ENCODE measurements at regions not wholly inside any gene's neighbourhood (a gene's known extent, or its start where the extent isn't known, plus 50 kb on each side); places are given as distances from the start of the nearest gene placed in this dataset.

- peak; percentile 1 for DNase-seq
These were observed 62.8 kb downstream of the FAM9B start for GRCh38 chrX:8971116-8971515.

- DNase-seq = no peak
These were observed 64.5 kb downstream of the FAM9B start for GRCh38 chrX:8969378-8969777.

- no peak for DNase-seq
These were observed 66.5 kb downstream of the FAM9B start for GRCh38 chrX:8967461-8967860.

- DNase-seq = no peak
These were observed 72.9 kb downstream of the FAM9B start for GRCh38 chrX:8960957-8961468.

- DNase-seq = no peak
These were observed 78.4 kb downstream of the FAM9B start for GRCh38 chrX:8955511-8955910.

GRCh38 chrX:8946563-8946962, 87.4 kb downstream of the FAM9B start:
- no peak for DNase-seq

GRCh38 chrX:8939322-8939721, 94.6 kb downstream of the FAM9B start:
- no peak for DNase-seq

GRCh38 chrX:8927701-8928100, 106.2 kb downstream of the FAM9B start:
- DNase-seq = no peak

- no peak for DNase-seq
These were observed 106.8 kb downstream of the FAM9B start for GRCh38 chrX:8927066-8927635.

- DNase-seq = no peak
These were observed 112.3 kb downstream of the FAM9B start for GRCh38 chrX:8921615-8922014.

GRCh38 chrX:8919801-8920200, 114.1 kb downstream of the FAM9B start:
- no peak for DNase-seq

- no peak for DNase-seq
These were observed 115.5 kb upstream of the FAM9A start for GRCh38 chrX:8916697-8917096.

- no peak for DNase-seq
These were observed 113.5 kb upstream of the FAM9A start for GRCh38 chrX:8914681-8915080.

GRCh38 chrX:8913655-8914409, 112.6 kb upstream of the FAM9A start:
- DNase-seq = no peak

- DNase-seq = no peak
These were observed 106.5 kb upstream of the FAM9A start for GRCh38 chrX:8907688-8908087.

- DNase-seq = no peak
These were observed 105.2 kb upstream of the FAM9A start for GRCh38 chrX:8906299-8906938.

GRCh38 chrX:8897259-8897658, 96.1 kb upstream of the FAM9A start:
- DNase-seq = no peak

GRCh38 chrX:8890794-8891193, 89.6 kb upstream of the FAM9A start:
- DNase-seq = no peak

GRCh38 chrX:8887004-8887403, 85.8 kb upstream of the FAM9A start:
- no peak for DNase-seq

GRCh38 chrX:8879750-8880149, 78.6 kb upstream of the FAM9A start:
- no peak for DNase-seq

- no peak for DNase-seq
These were observed 72.8 kb upstream of the FAM9A start for GRCh38 chrX:8873956-8874355.

- no peak for DNase-seq
These were observed 71.9 kb upstream of the FAM9A start for GRCh38 chrX:8873102-8873501.

GRCh38 chrX:8870411-8870810, 69.2 kb upstream of the FAM9A start:
- DNase-seq = no peak

- no peak for DNase-seq
These were observed 68.6 kb upstream of the FAM9A start for GRCh38 chrX:8869812-8870211.
